NT2/D1 (cell line): ENCODE measurements at regions not wholly inside any gene's neighbourhood (a gene's known extent, or its start where the extent isn't known, plus 50 kb on each side); places are given as distances from the start of the nearest gene placed in this dataset.

Source experiments
- SUZ12 ChIP-seq: IDR thresholded peaks from 2 replicates; pipeline ENCODE4 v1.6.1; 2011; ENCODE audit not compliant: insufficient read length, insufficient read depth; ENCODE audit errors: extremely low read depth
- YY1 ChIP-seq: IDR thresholded peaks from 2 replicates; pipeline ENCODE4 v1.6.1; 2011; ENCODE audit not compliant: insufficient read length, insufficient read depth
- ZNF274 ChIP-seq: IDR thresholded peaks from 2 replicates; pipeline ENCODE4 v1.6.1; 2011; ENCODE audit warnings: mild to moderate bottlenecking, low read depth, low read length

- TF ChIP-seq ZNF274 = no peak
- no peak for TF ChIP-seq YY1
- TF ChIP-seq SUZ12 = no peak
Measured at GRCh38 chr1:189431447-189431846, 1046.2 kb downstream of the BRINP3 start.
